ENCODE measurements at regions not wholly inside any gene's neighbourhood (a gene's known extent, or its start where the extent isn't known, plus 50 kb on each side); places are given as distances from the start of the nearest gene placed in this dataset.

GRCh38 chr4:134045411-134045810 is 156.2 kb downstream of the PABPC4L start:
- H3K9me3 Mint-ChIP-seq = peaks cover 3 to 5% of the 10 kb centered on the region in 2 experiments; a peak in 4 of 5 replicates

More at GRCh38 chr4:134045411-134045810, 156.2 kb downstream of the PABPC4L start:
- H3K14ac ChIP-seq (ENCODE audit: insufficient read depth, low read length) = no peak overlapping the region
- no peak overlapping the region for H3K9ac ChIP-seq (ENCODE audit: extremely low read depth, insufficient read length, low read length)
- Mint-ChIP-seq H3K36me3 (ENCODE audit: insufficient read depth in 1 of 3, low read depth in 3 of 3) (peaks cover 0 to 6% (median 2%) of the 10 kb centered on the region in 3 experiments; a peak in 4 of 7 replicates), H3K27ac (no peak overlapping the region), H3K27me3 (ENCODE audit: low read depth) (no peaks in the 10 kb centered on the region), H3K4me1 (no peaks in the 10 kb centered on the region), H3K4me3 (no peak overlapping the region)
- H2BK5ac ChIP-seq (ENCODE audit: insufficient read length, low read length) = no peak overlapping the region
- H3K4ac ChIP-seq (ENCODE audit: low read depth, low read length) = no peak overlapping the region
- H3K4me2 ChIP-seq (ENCODE audit: insufficient read depth, insufficient read length, low read length) = no peak overlapping the region
- no peak overlapping the region for H2BK15ac ChIP-seq (ENCODE audit: low read depth, low read length)
- no peak overlapping the region for H2BK120ac ChIP-seq (ENCODE audit: low read depth, low read length, poor library complexity, severe bottlenecking)
- H3K79me2 ChIP-seq (ENCODE audit: insufficient read depth, low read length) = no peaks in the 10 kb centered on the region
- no peak overlapping the region for H2AFZ ChIP-seq (ENCODE audit: low read length)
- no peak overlapping the region for H3K23ac ChIP-seq (ENCODE audit: insufficient read length, low read depth, low read length)
- H3K27ac ChIP-seq (ENCODE audit: insufficient read length, low read depth, low read length) = no peak overlapping the region
- H3K27me3 ChIP-seq (ENCODE audit: insufficient read depth, low read length) = no peaks in the 10 kb centered on the region
- no peaks in the 10 kb centered on the region for H3K4me1 ChIP-seq (ENCODE audit: insufficient read depth, low read length)
- H3K79me1 ChIP-seq (ENCODE audit: insufficient read depth, low read depth, low read length, poor library complexity, severe bottlenecking) = no peaks in the 10 kb centered on the region
- H3K56ac ChIP-seq (ENCODE audit: insufficient read length, low read depth, low read length) = no peak overlapping the region
- H4K20me1 ChIP-seq (ENCODE audit: control insufficient read depth, insufficient read depth, insufficient read length) = no peaks in the 10 kb centered on the region
- H3K23me2 ChIP-seq (ENCODE audit: insufficient read length, low read depth, low read length, poor library complexity, severe bottlenecking) = no peaks in the 10 kb centered on the region
- no peak for TF ChIP-seq CTCF (conservative IDR thresholded peaks at IDR 0.05)
- H3T11ph ChIP-seq (ENCODE audit: low read length) = no peak overlapping the region
- WGBS (ENCODE audit: extremely low coverage, insufficient read length, low lambda C conversion rate) = no CpG with 5 or more reads among the region's 3 CpGs
- H4K8ac ChIP-seq (replicated peaks; ENCODE audit: insufficient read length, low read depth, low read length) = no peak overlapping the region
- no peak for DNase-seq
- H2AK5ac ChIP-seq (ENCODE audit: insufficient read length, low read length) = no peak overlapping the region
- H4K91ac ChIP-seq (ENCODE audit: insufficient read length, low read depth, low read length) = no peak overlapping the region
- no peaks in the 10 kb centered on the region for H3K9me3 ChIP-seq (ENCODE audit: control insufficient read depth, low read depth, low read length)
- H2BK12ac ChIP-seq (ENCODE audit: insufficient read length, low read depth, low read length) = no peak overlapping the region
- no peak overlapping the region for H3K18ac ChIP-seq (ENCODE audit: insufficient read length, low read depth, low read length)
- H2BK20ac ChIP-seq (ENCODE audit: low read depth, low read length, poor library complexity, severe bottlenecking) = no peak overlapping the region
- no peak overlapping the region for H4K5ac ChIP-seq (ENCODE audit: insufficient read length, low read depth, low read length)

Data from H9 (cell line).